GM19240 (cell line): ENCODE measurements at regions not wholly inside any gene's neighbourhood (a gene's known extent, or its start where the extent isn't known, plus 50 kb on each side); places are given as distances from the start of the nearest gene placed in this dataset.
A peak's percentile ranks its signal among the peaks of the same experiment; 100 is the strongest.

Experiments used
- DNase-seq: peaks from one replicate; pipeline ENCODE4 v3.0.0; 2011; ENCODE audit warnings: low spot score; ENCODE audit not compliant: insufficient read length

GRCh38 chr4:98210281-98210680 lies 50.9 kb upstream of the RAP1GDS1 start:
- DNase-seq = no peak

GRCh38 chr4:98209111-98209510 lies 52.1 kb upstream of the RAP1GDS1 start:
- no peak for DNase-seq

- no peak for DNase-seq
These were observed 57.0 kb upstream of the RAP1GDS1 start for GRCh38 chr4:98204236-98204553.

GRCh38 chr4:98203332-98204235 lies 57.6 kb upstream of the RAP1GDS1 start:
- DNase-seq = peak; percentile 24

- DNase-seq = no peak
These were observed 58.3 kb upstream of the RAP1GDS1 start for GRCh38 chr4:98202907-98203306.

GRCh38 chr4:98199247-98199646 lies 56.0 kb upstream of the STPG2 start:
- DNase-seq = no peak

GRCh38 chr4:98195005-98195404 lies 51.7 kb upstream of the STPG2 start:
- DNase-seq = no peak

- no peak for DNase-seq
These were observed 50.3 kb upstream of the STPG2 start for GRCh38 chr4:98193459-98194105.
